ENCODE measurements at regions not wholly inside any gene's neighbourhood (a gene's known extent, or its start where the extent isn't known, plus 50 kb on each side); places are given as distances from the start of the nearest gene placed in this dataset.

DNA sequence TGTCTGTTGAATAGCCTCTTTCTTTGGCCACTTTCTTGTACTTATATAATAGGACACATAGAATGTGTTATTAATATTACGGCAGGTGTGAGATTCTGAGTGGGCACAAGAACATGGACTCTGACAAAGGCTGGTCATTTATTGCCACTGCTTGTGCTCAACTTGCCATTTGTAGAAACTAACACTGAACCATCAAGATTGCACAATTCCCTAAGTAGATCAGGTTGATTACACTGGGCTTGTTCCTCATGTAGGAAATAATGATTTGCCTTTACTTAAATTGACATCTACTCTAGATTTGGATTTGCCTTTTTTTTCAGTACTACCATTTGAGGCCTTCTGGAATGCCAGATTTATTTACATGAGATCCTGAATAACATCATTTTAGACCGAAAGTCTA is 342.7 kb upstream of the CWC22 start:
- DNase-seq, result no peak

DNA sequence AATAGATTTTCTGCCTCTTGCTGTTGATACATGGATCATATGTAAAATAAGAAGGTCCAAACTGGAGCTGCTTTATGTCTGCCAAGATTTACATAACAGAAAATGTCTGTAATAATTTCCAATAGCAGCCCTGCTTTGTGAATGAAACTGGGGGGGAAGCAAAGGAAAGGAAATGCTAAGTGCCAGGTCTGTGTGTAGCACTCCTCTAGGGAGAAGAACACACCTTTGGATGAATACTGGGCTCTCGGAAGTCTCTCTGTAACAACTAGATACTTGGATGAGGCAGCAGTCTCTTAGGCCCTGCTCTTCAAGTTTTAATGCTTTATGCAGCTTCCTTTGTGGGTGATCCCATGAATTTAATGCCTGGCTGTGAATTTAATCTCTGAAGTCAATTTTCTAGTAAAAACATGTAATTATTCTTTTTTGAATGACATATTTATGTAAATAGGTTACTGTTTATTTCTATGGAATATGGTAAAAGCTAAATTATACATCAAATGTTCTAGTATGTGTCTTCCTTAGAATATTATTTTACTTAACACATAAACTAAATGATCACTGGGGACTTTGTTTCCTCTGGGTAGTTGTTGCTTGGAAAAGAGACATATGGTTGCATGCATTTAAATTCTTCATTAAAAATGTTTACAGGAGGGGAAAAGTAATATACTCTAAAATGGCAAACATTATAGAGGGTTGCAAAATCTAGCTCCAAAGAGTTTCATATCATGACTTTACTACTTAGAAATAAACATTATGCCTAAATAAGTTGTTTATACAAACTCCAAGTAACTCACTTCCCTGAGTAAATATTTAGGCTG is 336.6 kb upstream of the CWC22 start:
- no peak for DNase-seq

DNA sequence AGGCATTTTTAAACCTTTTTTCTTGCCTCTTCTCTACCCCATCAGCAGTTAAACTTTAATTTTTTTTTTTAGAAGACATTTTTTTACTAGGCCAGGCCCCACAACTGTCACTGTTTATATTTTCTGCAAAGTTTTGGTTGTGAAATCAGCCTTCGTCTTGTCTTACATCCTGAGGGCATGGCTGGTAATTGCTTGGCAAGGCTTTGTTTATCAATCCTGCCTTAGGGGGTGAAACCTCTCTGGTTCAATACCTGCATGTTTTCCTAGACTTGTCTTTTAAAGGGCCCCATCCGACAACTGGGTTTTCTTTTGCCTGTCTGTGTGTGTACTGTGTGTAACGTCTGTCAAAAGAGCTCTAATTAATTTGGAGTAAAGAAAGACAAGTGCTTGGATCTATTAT is 330.0 kb upstream of the CWC22 start:
- no peak for DNase-seq

DNA sequence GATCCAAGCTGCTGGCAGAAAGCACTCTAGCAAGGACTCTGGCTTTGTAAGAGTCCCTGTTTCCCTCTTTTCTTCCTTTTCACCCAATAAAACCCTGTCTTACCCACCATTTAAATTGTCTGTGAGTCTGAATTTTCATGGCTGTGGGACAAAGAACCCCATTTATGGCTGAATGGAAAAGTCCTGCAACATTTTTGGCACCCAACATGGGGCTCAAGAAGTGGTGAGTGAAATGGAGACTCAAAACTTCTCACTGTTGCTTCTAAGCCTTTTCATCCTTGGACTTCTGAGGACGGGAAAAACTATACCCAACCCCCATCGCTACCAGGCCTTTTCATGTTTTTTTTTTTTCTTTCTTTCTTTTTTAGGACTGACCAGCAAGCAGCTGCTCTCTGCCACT is 329.5 kb upstream of the CWC22 start:
- DNase-seq, result no peak

GRCh38 chr2:180334514-180334913 is 327.4 kb upstream of the CWC22 start:
- no peak for DNase-seq

DNA sequence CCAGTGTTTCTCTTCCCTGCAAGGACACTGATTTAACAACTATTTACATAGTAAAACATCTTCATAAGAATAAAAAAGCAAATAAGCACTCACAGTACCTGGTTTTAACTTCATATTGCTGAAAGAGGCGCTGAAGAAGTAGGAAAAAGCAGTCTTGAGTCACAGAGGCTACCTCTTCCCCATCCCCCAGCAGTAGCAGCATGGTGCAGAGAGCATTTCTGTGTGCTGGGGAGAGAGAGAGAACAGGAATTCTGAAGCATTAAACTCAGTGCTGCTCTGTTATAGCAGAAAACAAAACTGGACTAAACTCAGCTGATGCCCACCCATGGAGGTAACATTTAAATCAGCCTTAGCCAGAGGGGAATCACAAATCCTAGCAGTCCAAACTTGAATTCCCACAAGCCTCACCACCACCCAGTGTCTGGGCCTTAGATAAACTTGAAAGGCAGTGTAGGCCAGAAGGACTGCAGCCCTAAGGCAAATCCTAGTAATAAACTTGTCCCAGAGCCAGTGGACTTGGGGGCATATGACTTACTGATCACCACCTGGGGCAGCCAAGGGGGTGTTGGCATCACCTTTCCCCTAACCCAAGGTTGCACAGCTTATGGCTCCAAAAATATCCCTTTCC is 321.8 kb upstream of the CWC22 start:
- no peak for DNase-seq

GRCh38 chr2:180327185-180327584 is 320.1 kb upstream of the CWC22 start:
- no peak for DNase-seq

- no peak for DNase-seq
These were observed 318.5 kb upstream of the CWC22 start for GRCh38 chr2:180325416-180326120.

DNA sequence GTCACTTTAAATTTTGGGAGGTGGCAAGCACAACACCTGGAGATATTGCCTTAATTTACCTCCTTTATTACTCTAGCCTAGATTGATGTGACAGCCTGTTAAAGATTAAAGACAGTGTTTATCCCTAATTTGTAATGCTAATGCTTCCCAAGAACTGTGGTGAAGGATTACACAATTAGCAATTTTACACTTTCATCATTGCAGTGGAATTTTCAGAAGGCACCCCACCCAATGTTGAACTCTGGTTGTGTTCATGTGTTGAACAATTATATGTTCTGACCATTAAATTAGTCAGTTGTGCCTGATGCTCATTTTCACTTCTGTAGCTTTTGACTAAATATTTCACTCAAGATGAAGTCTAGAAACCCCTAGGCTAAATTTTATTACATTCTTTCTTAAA is 317.1 kb upstream of the CWC22 start:
- DNase-seq, result no peak

- DNase-seq, result no peak
These were observed 315.7 kb upstream of the CWC22 start for GRCh38 chr2:180322781-180323180.

DNA sequence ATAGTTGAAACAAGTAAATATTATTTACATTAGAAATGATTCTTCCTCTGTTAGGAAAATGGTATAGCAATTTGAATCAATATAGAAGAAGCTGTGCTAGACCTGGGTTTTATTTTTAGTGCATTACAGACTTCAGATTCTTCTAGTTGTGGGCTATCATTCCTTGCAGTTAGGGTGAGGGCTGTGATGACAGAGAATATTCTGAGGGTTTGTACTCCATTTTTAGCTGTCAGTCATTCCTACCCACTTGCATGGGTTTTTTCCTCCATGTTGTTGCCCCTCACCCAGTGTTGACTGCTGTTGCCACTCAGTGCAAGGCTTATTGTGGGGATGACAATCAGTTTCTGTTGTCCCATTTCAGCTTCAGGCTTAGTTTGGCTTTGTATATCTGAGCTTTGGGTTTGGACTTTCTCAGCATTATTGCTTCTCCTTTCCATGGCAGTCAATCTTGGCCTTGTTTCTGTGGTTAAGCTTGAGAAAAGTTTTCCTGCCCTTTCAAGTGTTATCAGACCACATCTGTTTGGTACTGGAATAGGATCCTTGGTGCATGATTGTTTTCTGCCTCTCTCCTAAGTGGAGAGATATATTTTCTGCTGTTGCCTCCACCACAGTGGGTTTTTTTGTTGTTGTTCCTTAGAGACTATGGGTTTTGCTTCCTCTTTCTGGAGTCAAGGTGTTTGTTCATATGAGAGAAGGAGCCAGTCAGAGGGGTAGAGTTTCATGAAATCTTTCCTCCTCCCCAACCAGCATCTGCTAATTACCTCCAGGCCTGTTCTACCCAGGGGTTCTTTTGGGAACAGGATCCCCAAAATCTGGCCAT is 312.7 kb upstream of the CWC22 start:
- DNase-seq, result no peak

DNA sequence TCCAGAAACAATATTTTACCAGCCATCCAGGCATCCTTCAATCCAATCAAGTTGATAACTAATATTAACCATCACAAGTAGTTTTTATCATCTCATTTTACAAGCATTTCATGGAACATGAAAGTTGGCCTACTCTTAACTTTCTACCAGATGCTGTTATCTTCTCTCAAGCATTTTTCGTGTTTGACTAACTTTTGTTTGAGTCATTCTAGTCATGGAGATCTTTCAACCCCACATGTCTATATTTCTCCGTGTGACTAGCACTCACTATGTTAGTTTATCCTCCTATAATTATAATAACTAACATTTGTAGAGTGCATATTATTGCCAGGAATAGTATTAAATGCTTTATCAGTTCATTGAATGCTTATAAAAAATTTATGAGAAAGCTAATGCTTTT is 307.0 kb upstream of the CWC22 start:
- no peak for DNase-seq

DNA sequence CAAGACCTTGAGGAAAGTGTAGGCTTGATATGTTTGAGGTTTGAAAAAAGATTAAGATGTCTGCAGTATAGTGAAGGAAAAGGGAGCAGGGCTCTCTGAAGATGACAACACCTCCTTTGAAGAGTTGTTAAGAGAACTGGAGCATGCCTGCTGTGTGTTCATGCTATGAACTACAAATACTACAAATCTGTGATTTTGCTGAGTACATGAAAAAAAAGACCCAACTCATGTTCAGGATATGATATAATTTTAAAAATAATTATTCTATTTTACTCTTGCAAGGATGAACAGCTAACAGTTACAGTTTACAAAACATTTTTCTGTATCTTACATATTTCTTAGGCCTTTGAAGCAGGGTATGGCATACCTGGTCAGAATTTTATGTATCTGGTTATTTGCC is 305.4 kb upstream of the CWC22 start:
- DNase-seq, result no peak

DNA sequence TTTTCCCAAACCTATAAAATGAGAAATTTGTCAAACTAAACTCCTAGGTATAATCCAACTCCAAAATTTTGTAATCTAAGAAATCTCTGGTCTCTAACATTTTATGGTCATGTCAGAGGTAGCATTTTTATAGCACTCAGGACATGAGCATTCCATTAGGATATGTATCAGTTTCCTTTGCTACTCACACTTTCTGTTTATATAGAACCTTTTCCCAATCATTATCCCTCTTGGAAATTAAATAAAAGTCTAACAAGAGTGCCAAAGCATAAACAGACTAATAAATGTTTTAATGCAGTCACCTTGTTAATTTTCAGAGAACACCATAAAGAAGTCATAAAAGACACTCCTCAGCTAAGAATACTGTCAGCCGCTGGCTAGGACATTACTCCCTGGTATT is 300.0 kb upstream of the CWC22 start:
- no peak for DNase-seq

GRCh38 chr2:180306346-180306745 is 299.2 kb upstream of the CWC22 start:
- no peak for DNase-seq

DNA sequence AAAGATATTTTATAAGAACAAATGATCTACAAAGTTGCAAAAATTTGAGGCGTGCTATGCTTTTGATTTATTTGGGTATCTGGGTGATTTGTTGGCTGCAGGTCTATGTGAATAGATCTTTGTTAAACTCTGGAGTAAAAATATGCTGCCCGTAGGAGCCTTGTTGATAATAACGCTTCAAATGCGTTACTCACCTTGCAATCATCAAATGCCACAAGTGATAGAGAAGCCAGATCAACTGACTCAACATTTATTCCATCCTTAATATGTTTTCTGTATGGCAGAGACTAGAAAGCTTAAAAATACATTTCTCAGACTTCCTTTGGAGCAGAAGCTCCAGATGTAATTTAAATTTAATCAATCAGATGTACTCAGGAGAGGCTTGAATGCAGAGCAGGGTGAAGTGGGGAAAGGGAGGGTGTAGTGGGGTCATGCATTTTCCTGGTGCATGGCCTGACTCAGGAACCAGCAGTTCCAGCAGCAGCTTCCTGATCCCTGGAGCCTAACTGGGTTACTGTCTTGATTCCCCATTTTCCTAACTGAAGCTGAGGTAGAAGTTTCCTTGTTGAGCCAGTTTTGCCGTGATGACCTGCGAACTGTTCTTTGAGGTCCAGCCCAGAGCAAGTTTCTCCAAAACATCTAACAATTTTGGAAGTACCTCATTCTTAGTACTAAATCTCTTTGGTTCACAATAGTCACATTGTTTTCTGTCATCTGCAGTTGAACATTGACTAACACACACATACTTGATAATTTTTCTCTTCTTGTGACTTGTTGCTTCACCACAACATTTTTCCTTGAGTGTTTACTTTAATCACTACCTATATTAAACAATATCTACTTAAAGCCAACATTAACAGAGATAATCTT is 284.7 kb upstream of the CWC22 start:
- DNase-seq, result no peak

GRCh38 chr2:180291060-180291459 is 284.0 kb upstream of the CWC22 start:
- no peak for DNase-seq

GRCh38 chr2:180289627-180290026 is 282.5 kb upstream of the CWC22 start:
- no peak for DNase-seq

DNA sequence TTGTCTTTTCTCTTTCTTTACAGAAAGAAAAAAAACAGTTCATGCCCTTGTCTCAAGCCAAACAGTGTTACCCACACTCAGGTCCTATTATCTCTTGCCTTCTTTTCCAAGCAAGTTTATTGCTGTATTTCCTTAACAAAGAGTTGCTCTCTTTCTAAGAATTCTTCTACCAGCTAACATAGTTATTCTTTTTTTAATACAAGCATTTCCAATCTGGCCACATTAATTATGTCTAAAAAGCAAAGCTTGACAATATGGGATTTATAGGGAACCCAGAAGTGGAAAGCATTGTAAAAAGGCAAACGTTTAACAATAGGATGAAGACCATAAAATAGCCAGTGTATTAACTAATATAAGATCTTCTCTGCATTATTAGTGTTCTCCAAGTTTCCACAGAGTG is 272.5 kb upstream of the CWC22 start:
- no peak for DNase-seq

GRCh38 chr2:180276733-180277132 is 269.6 kb upstream of the CWC22 start:
- no peak for DNase-seq

GRCh38 chr2:180268006-180268405 is 260.9 kb upstream of the CWC22 start:
- no peak for DNase-seq

- DNase-seq, result no peak
These were observed 254.9 kb upstream of the CWC22 start for GRCh38 chr2:180261976-180262375.
